Ovary (tissue), 7 donors: ENCODE measurements at regions not wholly inside any gene's neighbourhood (a gene's known extent, or its start where the extent isn't known, plus 50 kb on each side); places are given as distances from the start of the nearest gene placed in this dataset. TPM values are rescaled to one million over a fixed set of nuclear protein-coding genes. Genes with fewer than 3 reads are reported as not detected.

ENCODE experiments used
- DNase-seq, 5 donors: peaks; one replicate each; pipeline ENCODE4 v3.0.0-alpha.2; 2019 to 2020
- H3K27ac ChIP-seq, 2 donors: fragments of 200-600 bp; one replicate each; pipeline versions ENCODE4 v1.5.1 to v1.8.0; 2019 to 2022
- H3K27me3 ChIP-seq: fragments of 200-600 bp; one replicate; pipeline ENCODE4 v1.8.0; 2022
- H3K36me3 ChIP-seq: fragments of 200-600 bp; sonication (generic); one replicate; pipeline ENCODE4 v1.5.1; 2019
- H3K4me1 ChIP-seq: one replicate; pipeline ENCODE4 v1.8.1; 2013; ENCODE audit warnings: mild to moderate bottlenecking, moderate library complexity; ENCODE audit not compliant: insufficient read depth
- H3K4me3 ChIP-seq: fragments of 200-600 bp; sonication (generic); one replicate; pipeline ENCODE4 v1.5.1; 2017
- H3K9me3 ChIP-seq, 2 donors: fragments of 200-600 bp in 1 of 2; sonication (generic) in 1 of 2; one replicate each; pipeline versions ENCODE4 v1.5.1 to v1.8.1; 2013 to 2019; ENCODE audit warnings: mild to moderate bottlenecking in 1 of 2, moderate library complexity in 1 of 2
- CTCF ChIP-seq, 3 donors: fragments of 450-650 bp in 2 of 3; fragments of 200-600 bp in 1 of 3; IDR thresholded peaks; one replicate each; pipeline versions ENCODE4 v1.5.1 to v1.8.0; 2016 to 2022; ENCODE audit warnings: antibody characterized with exemption in 3 of 3, mild to moderate bottlenecking in 1 of 3
- EP300 ChIP-seq: sonication (generic); formaldehyde crosslinking; IDR thresholded peaks from one replicate; pipeline ENCODE4 v1.6.1; 2017; ENCODE audit warnings: antibody characterized with exemption
- POLR2A ChIP-seq: fragments of 450-650 bp; IDR thresholded peaks from one replicate; pipeline ENCODE4 v1.6.1; 2017; ENCODE audit warnings: antibody characterized with exemption, mild to moderate bottlenecking, moderate library complexity
- WGBS, 3 donors: extraction: QIAGEN DNeasy Blood & Tissue Kit in 1 of 3; methylation state at CpG; one replicate each; pipeline versions ENCODE4 v1.1.5 to v1.1.7; 2013 to 2017; 5-methylcytosine and 5-hydroxymethylcytosine counted together
- intact Hi-C, 4 donors: fragments of 100-400 bp; cut with DNase I; formaldehyde crosslinking; loops; one replicate each; pipeline versions ENCODE4 v1.11.0 to v1.15.1; 2022 to 2023
- small RNA-seq: library from RNA; depleted of rRNA; stranded (forward); fragments of <200 nt; gene quantifications from one replicate; pipeline ENCODE3, GENCODE V24; 2016
- donor health status: DM: no; HTN: no; CAD: no; lungs with moderate emphysema.
- donor health status: DM: no; HTN: no; CAD: no.
- donor health status: Bipolar disorder and iron deficiency.
- donor health status: DM: no; HTN: no; CAD: no.
- donor health status: DM: yes; HTN: yes; CAD: no.

DNA sequence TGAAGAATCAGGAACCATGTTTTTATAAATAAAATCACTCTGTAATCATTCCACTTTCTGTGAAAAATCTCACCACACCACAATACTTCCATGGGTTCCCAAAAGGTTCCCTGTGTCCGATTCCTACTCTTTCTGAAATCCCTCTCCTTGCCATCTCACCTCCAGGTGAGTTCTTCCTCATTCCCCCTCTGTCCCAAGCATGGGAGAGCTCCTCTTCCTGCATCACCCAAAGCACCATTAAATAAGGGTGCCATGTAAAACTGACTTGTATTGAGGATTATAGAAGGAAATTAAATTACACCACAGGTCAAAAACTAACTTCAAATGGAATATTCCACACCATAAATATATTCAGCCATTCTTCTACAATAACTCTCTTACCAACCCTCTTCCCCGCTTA, 55.8 kb upstream of the ETAA1 start:
- Histone ChIP-seq H3K4me1 (no peaks in the 10 kb centered on the region), H3K27ac (no peak overlapping the region), H3K9me3 (no peaks in the 10 kb centered on the region), H3K36me3 (no peaks in the 10 kb centered on the region), H3K4me3 (no peak overlapping the region), H3K27me3 (no peaks in the 10 kb centered on the region)
- intact Hi-C loops, result no loop called here
- TF ChIP-seq POLR2A, result no peak
- TF ChIP-seq EP300, result no peak
- no peak for TF ChIP-seq CTCF (IDR thresholded peaks at IDR 0.05)
- 88 to 95% (median 91%) methylated on average over 2 of the region's 2 CpGs for WGBS, 3 donors
- no peak for DNase-seq

DNA sequence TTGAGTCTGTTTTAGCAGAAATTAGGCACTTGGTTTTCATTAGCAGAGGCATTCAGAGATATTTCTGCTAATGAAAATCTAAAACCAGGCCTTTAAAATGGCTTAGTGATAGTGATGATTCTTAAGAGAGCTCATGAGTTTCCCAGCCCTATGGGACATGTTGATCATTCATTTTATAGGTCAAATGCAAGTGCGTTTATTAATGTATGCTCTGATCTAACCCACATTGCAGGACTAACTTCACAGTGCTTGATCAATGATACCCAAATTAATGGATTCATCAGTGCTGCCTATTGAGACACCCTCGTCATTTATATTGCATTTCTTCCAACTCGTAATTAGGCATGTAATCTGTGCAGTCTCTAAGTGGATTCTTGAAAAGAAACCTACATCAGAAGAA, 54.7 kb upstream of the ETAA1 start:
- Histone ChIP-seq H3K27ac (no peak overlapping the region), H3K4me1 (no peaks in the 10 kb centered on the region), H3K9me3 (no peaks in the 10 kb centered on the region), H3K27me3 (no peaks in the 10 kb centered on the region), H3K36me3 (no peaks in the 10 kb centered on the region), H3K4me3 (no peak overlapping the region)
- intact Hi-C loops, result no loop called here
- TF ChIP-seq CTCF (IDR thresholded peaks at IDR 0.05), result no peak
- no peak for TF ChIP-seq POLR2A
- no peak for TF ChIP-seq EP300
- no peak for DNase-seq
- WGBS, 3 donors, result 93 to 95% (median 93%) methylated on average over 3 of the region's 3 CpGs

GRCh38 chr2:67346718-67347407, 50.3 kb upstream of the ETAA1 start:
- H3K9me3 ChIP-seq, result no peaks in the 10 kb centered on the region
- no peaks in the 10 kb centered on the region for H3K4me1 ChIP-seq
- WGBS, 3 donors, result 62 to 71% (median 69%) methylated on average over 4 of the region's 4 CpGs
- no peaks in the 10 kb centered on the region for H3K27me3 ChIP-seq
- no peak for DNase-seq
- intact Hi-C loops, result no loop called here
- TF ChIP-seq POLR2A (no peak), EP300 (no peak), CTCF (IDR thresholded peaks at IDR 0.05) (no peak)
- H3K4me3 ChIP-seq, result no peak overlapping the region
- H3K36me3 ChIP-seq, result no peaks in the 10 kb centered on the region
- H3K27ac ChIP-seq, result no peak overlapping the region

Small RNAs in the stretch of these regions (small RNA-seq; reads per million reads assigned to genes)
- not detected for gene AC009474.2
